ENCODE measurements at regions not wholly inside any gene's neighbourhood (a gene's known extent, or its start where the extent isn't known, plus 50 kb on each side); places are given as distances from the start of the nearest gene placed in this dataset.

- DNase-seq, result no peak
Observed at GRCh38 chr2:190810981-190811587, 69.5 kb upstream of the GLS start.

GRCh38 chr2:190811811-190812210, 68.8 kb upstream of the GLS start:
- DNase-seq, result no peak

- DNase-seq, result no peak
Observed at GRCh38 chr2:190812506-190813294, 67.9 kb upstream of the GLS start.

- no peak for DNase-seq
Observed at GRCh38 chr2:190815226-190815625, 65.4 kb upstream of the GLS start.

- DNase-seq, result no peak
Observed at GRCh38 chr2:190817082-190817481, 63.5 kb upstream of the GLS start.

GRCh38 chr2:190819840-190820301, 60.8 kb upstream of the GLS start:
- DNase-seq, result peak; percentile 78

GRCh38 chr2:190820416-190820815, 60.2 kb upstream of the GLS start:
- no peak for DNase-seq

- DNase-seq, result no peak
Observed at GRCh38 chr2:190822043-190822442, 58.6 kb upstream of the GLS start.

GRCh38 chr2:190827720-190828119, 52.9 kb upstream of the GLS start:
- DNase-seq, result no peak

GRCh38 chr2:190829642-190830041, 51.0 kb upstream of the GLS start:
- DNase-seq, result no peak
